NCI-H1105 (cell line): ENCODE measurements at regions not wholly inside any gene's neighbourhood (a gene's known extent, or its start where the extent isn't known, plus 50 kb on each side); places are given as distances from the start of the nearest gene placed in this dataset.

Experiments used
- DNase-seq: peaks from one replicate; lab custom pipeline; 2025; lab: John Stamatoyannopoulos, UW

DNA sequence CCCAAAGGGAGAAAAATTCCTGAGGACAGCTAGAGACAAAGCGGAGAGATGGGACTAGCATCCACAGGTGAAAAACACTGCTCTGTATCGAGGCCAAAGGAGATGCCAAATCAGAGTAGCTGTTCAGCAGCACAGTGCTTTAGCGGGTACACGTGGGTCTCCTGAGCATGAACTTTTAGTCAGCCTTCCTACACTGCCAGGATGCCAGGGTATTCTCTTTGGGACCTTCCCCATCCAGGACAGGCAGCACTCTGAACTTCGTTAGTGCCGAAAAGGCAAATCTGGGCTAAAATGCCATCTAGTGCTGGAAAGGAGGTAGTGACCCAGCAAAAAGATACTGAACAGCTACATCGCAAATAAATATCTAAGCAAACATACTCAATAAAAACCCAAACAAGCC is 64.9 kb downstream of the C6orf58 start:
- DNase-seq: peak; percentile 14
